DOHH2 (cell line): ENCODE measurements at regions not wholly inside any gene's neighbourhood (a gene's known extent, or its start where the extent isn't known, plus 50 kb on each side); places are given as distances from the start of the nearest gene placed in this dataset.

ENCODE experiments used
- EZH2phosphoT487 ChIP-seq: fragments of 200-600 bp; sonication (generic); IDR thresholded peaks from 2 replicates; pipeline ENCODE4 v1.6.1; 2017; ENCODE audit warnings: borderline replicate concordance, mild to moderate bottlenecking, antibody characterized with exemption, low read length, moderate library complexity, mixed read lengths
- TF ChIP-seq, protein P1 (sequence below): fragments of 200-600 bp; sonication (generic); IDR thresholded peaks from one replicate; pipeline ENCODE4 v1.5.1; 2014; ENCODE audit warnings: antibody characterized with exemption, mild to moderate bottlenecking, low read depth, low read length; ENCODE audit not compliant: poor library complexity, severe bottlenecking

DNA sequence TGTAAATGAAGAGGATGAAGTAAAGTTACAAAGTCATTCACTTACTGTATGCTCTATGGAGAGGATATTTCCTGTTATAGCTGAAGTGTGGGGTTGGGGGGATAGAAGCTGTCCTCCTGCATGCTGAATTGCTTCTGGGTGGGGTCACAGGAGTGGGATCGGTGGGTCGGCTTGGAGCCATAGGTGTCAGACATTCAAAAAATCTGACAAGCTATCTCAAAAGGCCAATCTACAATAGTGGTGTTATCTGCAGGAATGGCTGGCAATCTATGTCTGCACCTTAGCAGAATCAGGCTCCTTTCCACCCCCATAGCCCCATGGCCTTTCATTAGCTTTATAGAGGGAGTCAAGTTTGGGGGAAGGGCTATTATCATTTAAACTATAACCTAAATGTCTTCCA, 104.9 kb downstream of the ABCC12 start:
- TF ChIP-seq, protein P1, sequence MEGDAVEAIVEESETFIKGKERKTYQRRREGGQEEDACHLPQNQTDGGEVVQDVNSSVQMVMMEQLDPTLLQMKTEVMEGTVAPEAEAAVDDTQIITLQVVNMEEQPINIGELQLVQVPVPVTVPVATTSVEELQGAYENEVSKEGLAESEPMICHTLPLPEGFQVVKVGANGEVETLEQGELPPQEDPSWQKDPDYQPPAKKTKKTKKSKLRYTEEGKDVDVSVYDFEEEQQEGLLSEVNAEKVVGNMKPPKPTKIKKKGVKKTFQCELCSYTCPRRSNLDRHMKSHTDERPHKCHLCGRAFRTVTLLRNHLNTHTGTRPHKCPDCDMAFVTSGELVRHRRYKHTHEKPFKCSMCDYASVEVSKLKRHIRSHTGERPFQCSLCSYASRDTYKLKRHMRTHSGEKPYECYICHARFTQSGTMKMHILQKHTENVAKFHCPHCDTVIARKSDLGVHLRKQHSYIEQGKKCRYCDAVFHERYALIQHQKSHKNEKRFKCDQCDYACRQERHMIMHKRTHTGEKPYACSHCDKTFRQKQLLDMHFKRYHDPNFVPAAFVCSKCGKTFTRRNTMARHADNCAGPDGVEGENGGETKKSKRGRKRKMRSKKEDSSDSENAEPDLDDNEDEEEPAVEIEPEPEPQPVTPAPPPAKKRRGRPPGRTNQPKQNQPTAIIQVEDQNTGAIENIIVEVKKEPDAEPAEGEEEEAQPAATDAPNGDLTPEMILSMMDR, result no peak
- no peak for TF ChIP-seq EZH2phosphoT487
